ENCODE measurements at regions not wholly inside any gene's neighbourhood (a gene's known extent, or its start where the extent isn't known, plus 50 kb on each side); places are given as distances from the start of the nearest gene placed in this dataset.
"Not testable (repeated sequence)": the region's sequence is repeated elsewhere in the genome, so short reads cannot be mapped to it uniquely, and the experiment has no call there.

DNA sequence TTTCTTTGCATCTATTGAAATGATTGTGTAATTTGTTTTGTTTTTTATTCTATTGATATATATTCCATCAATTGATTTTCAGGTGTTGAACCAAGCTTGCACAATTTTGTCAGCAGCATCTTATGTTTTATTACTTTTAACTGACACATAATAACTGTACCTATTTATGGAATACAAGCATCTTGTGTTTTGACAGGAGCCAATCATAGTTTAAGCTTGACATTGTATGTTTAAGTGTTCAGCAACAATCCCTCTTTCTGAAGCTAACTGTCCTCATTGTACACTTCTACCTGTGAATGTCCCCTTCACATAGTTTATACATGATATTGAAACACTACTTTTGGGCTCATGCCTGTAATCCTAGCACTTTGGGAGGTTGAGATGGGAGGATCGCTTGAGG, 1017.6 kb upstream of the GYPC start:
- DNase-seq: no peak

- no peak for DNase-seq
Observed at GRCh38 chr2:125642032-125642431, 1013.9 kb upstream of the GYPC start.

- no peak for DNase-seq
Observed at GRCh38 chr2:125643128-125643527, 1012.8 kb upstream of the GYPC start.

GRCh38 chr2:125643585-125643984, 1012.4 kb upstream of the GYPC start:
- DNase-seq: no peak

DNA sequence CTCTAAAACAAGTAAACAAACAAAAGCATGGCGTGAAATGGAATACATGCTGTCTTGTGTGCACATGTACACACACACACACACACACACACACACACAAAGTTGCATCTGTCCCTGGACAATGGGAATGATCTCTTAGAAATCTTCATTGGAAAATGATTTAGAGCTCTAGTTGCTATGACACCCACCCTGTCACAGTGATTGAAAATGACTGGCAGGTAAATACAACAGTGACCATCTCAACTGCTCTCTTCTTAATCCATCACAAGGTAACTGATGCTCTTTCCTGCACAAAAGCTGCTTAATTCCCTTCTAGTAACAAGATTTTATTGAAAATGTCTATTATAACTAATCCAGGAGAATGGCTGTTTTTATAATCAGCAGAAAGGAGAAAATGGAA, 1011.7 kb upstream of the GYPC start:
- no peak for DNase-seq

GRCh38 chr2:125652280-125652679, 1003.7 kb upstream of the GYPC start:
- no peak for DNase-seq

DNA sequence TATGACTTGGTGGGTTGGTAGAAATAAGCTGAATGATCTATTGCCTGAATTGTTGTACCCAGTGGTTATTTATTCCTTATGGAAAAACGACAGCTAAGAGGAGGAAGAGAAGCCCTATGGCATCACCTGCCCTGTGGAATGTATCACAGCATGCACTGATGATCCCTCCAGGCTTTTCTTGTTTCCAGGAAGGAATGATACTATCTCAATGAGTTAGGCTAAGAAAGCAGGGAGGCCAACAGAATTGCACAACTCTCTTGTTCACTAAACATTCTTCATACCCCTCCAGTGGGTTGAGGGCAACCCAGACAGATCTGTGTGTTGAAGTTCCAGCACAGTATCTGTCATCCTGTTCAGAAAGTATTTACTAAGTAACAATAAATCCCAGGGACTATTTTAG, 1001.7 kb upstream of the GYPC start:
- DNase-seq: no peak

DNA sequence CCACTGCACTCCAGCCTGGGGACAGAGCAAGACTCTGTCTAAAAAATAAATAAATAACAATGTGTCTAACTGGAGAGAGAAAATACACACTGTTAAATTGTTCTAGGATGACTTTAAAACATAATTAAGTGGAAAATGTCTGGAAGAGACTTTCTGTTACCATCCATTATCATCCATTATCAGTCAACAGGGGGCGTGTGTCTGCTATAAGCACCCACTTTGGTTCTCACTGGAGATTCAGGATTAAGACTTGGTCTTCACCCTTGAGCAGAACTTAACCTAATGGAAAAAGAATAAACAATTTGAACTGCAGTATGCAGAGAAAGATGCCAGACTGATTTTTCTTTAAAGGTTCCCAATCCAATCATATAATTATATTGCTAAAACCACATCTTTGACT, 999.8 kb upstream of the GYPC start:
- no peak for DNase-seq

DNA sequence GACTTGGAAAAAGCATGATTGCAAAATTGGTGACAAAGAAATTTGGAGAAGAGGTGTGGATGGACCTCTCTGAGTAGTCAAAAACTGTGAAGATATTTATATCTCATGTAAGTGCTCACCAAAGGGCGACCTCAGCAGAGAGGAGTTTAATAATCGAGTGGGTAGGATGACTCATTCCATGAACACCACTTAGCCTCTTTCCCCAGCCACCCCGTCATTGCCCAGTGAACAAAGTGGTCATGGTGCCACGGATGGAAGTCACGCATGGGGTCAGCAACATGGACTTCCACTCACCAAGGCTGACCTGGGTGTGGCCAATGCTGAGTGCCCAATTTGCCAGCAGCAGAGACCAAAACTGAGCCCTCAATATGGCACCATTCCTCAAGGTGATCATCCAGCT, 997.4 kb upstream of the GYPC start:
- DNase-seq: no peak

GRCh38 chr2:125660369-125660768, 995.6 kb upstream of the GYPC start:
- not testable (repeated sequence) for DNase-seq

GRCh38 chr2:125667630-125668029, 988.3 kb upstream of the GYPC start:
- DNase-seq: no peak

GRCh38 chr2:125679903-125680302, 976.1 kb upstream of the GYPC start:
- DNase-seq: no peak

- no peak for DNase-seq
Observed at GRCh38 chr2:125680809-125681208, 975.1 kb upstream of the GYPC start.

DNA sequence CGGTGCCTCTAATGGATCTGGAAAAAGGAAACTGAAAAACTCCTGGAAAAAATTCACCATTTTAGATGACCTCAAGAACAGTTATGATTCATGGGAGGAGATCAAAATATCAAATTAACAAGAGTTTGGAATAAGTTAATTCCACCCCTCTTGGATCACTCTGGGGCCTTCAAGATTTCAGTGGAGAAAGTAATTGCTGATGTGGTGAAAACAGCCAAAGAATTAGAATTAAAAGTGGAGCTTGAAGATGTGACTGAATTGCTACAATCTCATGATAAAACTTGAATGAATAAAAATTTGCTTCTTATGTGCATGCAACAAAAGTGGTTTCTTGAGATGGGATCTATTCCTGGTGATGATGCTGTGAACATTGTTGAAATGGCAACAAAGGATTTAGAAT, 974.4 kb upstream of the GYPC start:
- DNase-seq: no peak

DNA sequence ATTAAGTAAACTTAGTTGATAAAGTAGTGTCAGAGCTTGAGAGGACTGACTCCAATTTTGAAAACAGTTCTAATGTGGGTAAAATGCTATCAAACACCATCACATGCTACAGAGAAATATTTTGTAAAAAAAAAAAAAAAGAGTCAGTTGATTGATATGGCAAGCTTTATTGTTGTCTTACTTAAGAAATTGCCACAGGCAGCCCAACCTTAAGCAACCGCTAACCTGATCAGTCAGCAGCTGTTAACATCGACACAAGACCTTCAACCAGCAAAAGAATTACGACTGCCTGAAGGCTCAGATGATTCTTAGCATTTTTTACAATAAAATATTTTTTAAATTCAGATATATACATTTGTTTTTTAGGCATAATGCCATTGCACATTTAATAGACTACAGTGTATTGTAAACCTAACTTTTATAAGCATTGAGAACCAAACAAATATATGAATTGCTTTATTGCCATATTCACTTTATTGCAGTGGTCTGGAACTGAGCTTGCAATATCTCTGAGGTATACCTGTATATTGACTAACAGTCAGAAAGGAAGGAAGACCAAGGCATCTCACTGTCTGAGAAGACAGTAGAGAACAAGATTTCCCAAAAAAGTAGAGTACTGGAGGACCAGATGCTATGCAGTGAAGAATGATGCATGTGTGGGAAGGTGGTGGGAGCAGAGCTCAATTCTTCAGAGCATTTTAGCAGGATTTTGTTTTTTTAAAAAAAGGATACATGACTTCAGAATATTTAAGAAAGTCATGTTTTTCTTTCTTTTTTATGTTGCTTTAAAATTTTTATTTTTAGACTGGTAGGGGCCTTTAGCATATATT, 973.8 kb upstream of the GYPC start:
- no peak for DNase-seq

GRCh38 chr2:125684256-125684655, 971.7 kb upstream of the GYPC start:
- no peak for DNase-seq

- DNase-seq: no peak
Observed at GRCh38 chr2:125684932-125685331, 971.0 kb upstream of the GYPC start.

DNA sequence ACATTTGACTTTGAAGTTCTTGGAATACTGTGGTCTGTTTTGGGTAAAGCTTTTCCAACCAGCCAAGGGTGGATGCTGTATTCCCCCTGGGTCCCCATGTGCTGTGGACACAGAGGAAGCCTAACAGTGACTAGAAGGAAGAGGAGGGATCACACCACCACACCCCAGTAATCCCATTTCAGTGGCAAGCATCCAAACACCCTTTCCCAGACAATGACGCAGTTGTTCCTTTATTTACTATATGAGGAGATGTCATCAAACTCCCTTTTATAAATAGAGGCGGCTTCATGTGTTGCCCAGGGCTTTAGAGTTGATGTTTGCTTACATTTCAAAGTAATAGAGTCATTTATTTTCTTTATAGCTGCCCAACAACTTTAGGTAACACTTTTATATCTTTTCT, 959.4 kb upstream of the GYPC start:
- no peak for DNase-seq

GRCh38 chr2:125698280-125698679, 957.7 kb upstream of the GYPC start:
- DNase-seq: no peak

- DNase-seq: no peak
Observed at GRCh38 chr2:125701070-125701469, 954.9 kb upstream of the GYPC start.

- no peak for DNase-seq
Observed at GRCh38 chr2:125707611-125708010, 948.3 kb upstream of the GYPC start.

DNA sequence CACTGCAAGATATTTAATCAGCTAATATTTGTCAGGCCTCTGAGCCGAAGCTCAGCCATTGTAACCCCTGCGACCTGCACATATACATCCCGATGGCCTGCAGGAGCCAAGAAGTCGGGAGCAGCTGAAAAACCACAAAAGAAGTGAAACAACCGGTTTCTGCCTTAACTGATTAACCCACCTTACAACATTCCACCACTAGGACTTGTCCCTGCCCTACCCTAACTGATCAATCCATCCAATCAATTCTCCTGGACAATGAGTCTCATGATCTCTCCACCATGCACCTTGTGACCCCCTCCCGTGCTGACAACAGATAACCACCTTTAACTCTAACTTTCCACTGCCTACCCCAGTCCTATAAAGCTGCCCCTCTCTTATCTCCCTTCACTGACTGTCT, 945.4 kb upstream of the GYPC start:
- DNase-seq: no peak

DNA sequence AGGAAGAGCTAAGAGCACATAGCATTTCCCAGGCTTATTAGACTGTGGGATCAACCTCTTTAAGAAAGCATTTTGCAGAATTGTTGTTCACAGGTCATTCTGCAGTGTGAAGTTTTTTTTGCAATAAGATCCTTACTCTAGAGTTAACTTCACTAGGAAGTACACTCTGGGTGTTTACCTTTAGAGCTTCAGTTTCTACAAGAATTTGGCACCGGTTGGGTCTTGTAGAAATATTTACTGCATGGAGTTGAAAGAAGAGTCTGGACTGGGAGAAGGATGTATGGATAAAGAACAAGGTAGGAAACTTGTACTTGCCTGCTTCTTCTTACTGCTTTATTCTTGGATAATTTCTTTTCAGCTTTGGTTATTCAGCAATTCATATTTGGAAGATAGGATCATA, 944.9 kb upstream of the GYPC start:
- DNase-seq: no peak

GRCh38 chr2:125713533-125713932, 942.4 kb upstream of the GYPC start:
- no peak for DNase-seq
